Vagina (tissue), 2 donors: ENCODE measurements at regions not wholly inside any gene's neighbourhood (a gene's known extent, or its start where the extent isn't known, plus 50 kb on each side); places are given as distances from the start of the nearest gene placed in this dataset.

Source experiments
- CTCF ChIP-seq, 3 experiments: fragments of 450-650 bp in 2 of 3; fragments of 200-600 bp in 1 of 3; sonication (generic) in 1 of 3; IDR thresholded peaks; one replicate each; pipeline ENCODE4 v1.5.1; 2017 to 2019; ENCODE audit warnings: antibody characterized with exemption in 3 of 3, mild to moderate bottlenecking in 2 of 3, moderate library complexity in 2 of 3
- POLR2A ChIP-seq, 2 donors: fragments of 450-650 bp; IDR thresholded peaks; one replicate each; pipeline ENCODE4 v1.6.1; 2017; ENCODE audit warnings: antibody characterized with exemption in 2 of 2, mild to moderate bottlenecking in 2 of 2, moderate library complexity in 2 of 2

GRCh38 chr2:138389063-138389462, 112.5 kb upstream of the SPOPL start:
- TF ChIP-seq CTCF (IDR thresholded peaks at IDR 0.05) (no peak), POLR2A (IDR thresholded peaks at IDR 0.05) (no peak)
